ENCODE measurements at regions not wholly inside any gene's neighbourhood (a gene's known extent, or its start where the extent isn't known, plus 50 kb on each side); places are given as distances from the start of the nearest gene placed in this dataset.

GRCh38 chr3:53978386-53978785, 86.7 kb upstream of the SELENOK start:
- no peak overlapping the region for H3K27ac ChIP-seq (ENCODE audit: low read depth, low read length)
- no peak overlapping the region for H3K9ac ChIP-seq (ENCODE audit: low read length)
- H3K79me2 ChIP-seq (ENCODE audit: insufficient read depth, low read length), result no peaks in the 10 kb centered on the region
- no peak overlapping the region for H3K4me3 ChIP-seq (ENCODE audit: insufficient read depth, low read depth, low read length)
- H4K20me1 ChIP-seq (ENCODE audit: insufficient read depth, low read length), result no peaks in the 10 kb centered on the region
- Mint-ChIP-seq H3K27me3 (ENCODE audit: low read depth, unreplicated experiment) (no peaks in the 10 kb centered on the region), H3K4me3 (ENCODE audit: unreplicated experiment) (no peak overlapping the region), H3K9me3 (ENCODE audit: unreplicated experiment) (peaks cover 2% of the 10 kb centered on the region), H3K4me1 (ENCODE audit: low read depth, unreplicated experiment) (no peaks in the 10 kb centered on the region), H3K36me3 (ENCODE audit: low read depth, unreplicated experiment) (no peaks in the 10 kb centered on the region), H3K27ac (ENCODE audit: unreplicated experiment) (no peak overlapping the region)
- FAIRE-seq, result no peak
- peaks cover 2% of the 10 kb centered on the region for H3K9me3 ChIP-seq (ENCODE audit: insufficient read depth, low read depth, low read length)
- H3K4me1 ChIP-seq (ENCODE audit: insufficient read depth, low read length), result no peaks in the 10 kb centered on the region
- TF ChIP-seq EZH2 (IDR thresholded peaks at IDR 0.05; ENCODE audit: insufficient read depth, low read length) (no peak), CTCF (IDR thresholded peaks at IDR 0.05; ENCODE audit: insufficient read depth, low read depth, low read length) (no peak)
- DNase-seq (ENCODE audit: low read depth), result no peak
- no peaks in the 10 kb centered on the region for H3K36me3 ChIP-seq (ENCODE audit: insufficient read depth, low read length)
- H3K4me2 ChIP-seq (ENCODE audit: low read length), result no peak overlapping the region
- peaks cover 2% of the 10 kb centered on the region for H3K27me3 ChIP-seq (ENCODE audit: insufficient read depth, low read length)
- no peak overlapping the region for H2AFZ ChIP-seq (ENCODE audit: low read depth, low read length)

DNA sequence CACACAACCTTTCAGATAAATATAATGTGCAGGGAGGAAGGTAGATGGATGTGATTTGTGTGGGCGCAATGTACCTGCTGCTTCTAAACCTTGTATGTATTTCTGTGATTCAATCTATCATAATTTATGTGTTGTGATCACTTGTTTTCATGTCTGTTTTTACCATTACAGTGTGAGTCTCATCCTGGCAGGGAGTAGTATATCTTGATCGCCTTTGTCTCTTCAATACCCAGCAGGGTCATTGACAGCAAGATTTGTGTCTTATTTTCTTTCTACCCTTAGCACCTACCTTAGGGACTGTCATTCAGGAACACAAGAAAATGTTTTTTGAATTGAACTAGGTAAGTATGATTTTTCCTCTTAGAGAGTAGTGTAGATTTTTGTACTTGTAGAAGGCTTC, 83.7 kb upstream of the SELENOK start:
- no peaks in the 10 kb centered on the region for H3K36me3 ChIP-seq (ENCODE audit: insufficient read depth, low read length)
- no peak overlapping the region for H2AFZ ChIP-seq (ENCODE audit: low read depth, low read length)
- H3K4me3 ChIP-seq (ENCODE audit: insufficient read depth, low read depth, low read length), result no peak overlapping the region
- DNase-seq (ENCODE audit: low read depth) (no peak), FAIRE-seq (no peak)
- no peaks in the 10 kb centered on the region for H3K4me1 ChIP-seq (ENCODE audit: insufficient read depth, low read length)
- no peaks in the 10 kb centered on the region for H4K20me1 ChIP-seq (ENCODE audit: insufficient read depth, low read length)
- H3K9me3 Mint-ChIP-seq (ENCODE audit: unreplicated experiment), result peaks cover 7% of the 10 kb centered on the region
- H3K4me1 Mint-ChIP-seq (ENCODE audit: low read depth, unreplicated experiment), result no peaks in the 10 kb centered on the region
- peaks cover 2% of the 10 kb centered on the region for H3K27me3 ChIP-seq (ENCODE audit: insufficient read depth, low read length)
- H3K4me3 Mint-ChIP-seq (ENCODE audit: unreplicated experiment), result no peak overlapping the region
- no peak overlapping the region for H3K27ac ChIP-seq (ENCODE audit: low read depth, low read length)
- TF ChIP-seq EZH2 (IDR thresholded peaks at IDR 0.05; ENCODE audit: insufficient read depth, low read length), result no peak
- H3K79me2 ChIP-seq (ENCODE audit: insufficient read depth, low read length), result no peaks in the 10 kb centered on the region
- H3K27ac Mint-ChIP-seq (ENCODE audit: unreplicated experiment), result no peak overlapping the region
- H3K27me3 Mint-ChIP-seq (ENCODE audit: low read depth, unreplicated experiment), result no peaks in the 10 kb centered on the region
- H3K9me3 ChIP-seq (ENCODE audit: insufficient read depth, low read depth, low read length), result peaks cover 2% of the 10 kb centered on the region
- no peaks in the 10 kb centered on the region for H3K36me3 Mint-ChIP-seq (ENCODE audit: low read depth, unreplicated experiment)
- no peak overlapping the region for H3K4me2 ChIP-seq (ENCODE audit: low read length)
- H3K9ac ChIP-seq (ENCODE audit: low read length), result no peak overlapping the region

DNA sequence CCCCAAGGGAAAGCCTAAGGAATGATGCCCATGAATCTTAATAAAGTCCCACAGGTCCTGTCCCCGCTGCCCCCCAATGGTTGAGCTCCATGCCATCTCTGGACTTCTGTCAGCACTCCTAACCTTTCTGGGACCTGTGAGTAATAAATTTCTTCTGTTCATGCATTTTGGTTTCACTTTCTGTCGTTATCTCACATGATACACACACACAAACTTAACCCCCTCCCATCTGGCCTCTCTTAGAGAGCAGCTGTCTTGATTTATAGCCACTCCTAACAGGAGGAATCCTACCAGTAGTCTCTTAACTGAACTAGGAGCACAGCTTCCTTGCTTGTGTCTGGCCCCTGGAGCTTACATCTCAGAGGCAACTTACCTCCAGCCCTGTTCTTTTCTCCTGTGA, 82.7 kb upstream of the SELENOK start:
- H3K27me3 ChIP-seq (ENCODE audit: insufficient read depth, low read length), result no peaks in the 10 kb centered on the region
- Mint-ChIP-seq H3K4me1 (ENCODE audit: low read depth, unreplicated experiment) (no peaks in the 10 kb centered on the region), H3K36me3 (ENCODE audit: low read depth, unreplicated experiment) (no peaks in the 10 kb centered on the region), H3K27me3 (ENCODE audit: low read depth, unreplicated experiment) (no peaks in the 10 kb centered on the region), H3K27ac (ENCODE audit: unreplicated experiment) (no peak overlapping the region), H3K9me3 (ENCODE audit: unreplicated experiment) (peaks cover 7% of the 10 kb centered on the region), H3K4me3 (ENCODE audit: unreplicated experiment) (no peak overlapping the region)
- TF ChIP-seq EZH2 (IDR thresholded peaks at IDR 0.05; ENCODE audit: insufficient read depth, low read length), result no peak
- no peak for TF ChIP-seq CTCF (IDR thresholded peaks at IDR 0.05; ENCODE audit: insufficient read depth, low read depth, low read length)
- no peak overlapping the region for H2AFZ ChIP-seq (ENCODE audit: low read depth, low read length)
- no peak overlapping the region for H3K4me3 ChIP-seq (ENCODE audit: insufficient read depth, low read depth, low read length)
- no peak for DNase-seq (ENCODE audit: low read depth)
- H3K9ac ChIP-seq (ENCODE audit: low read length), result no peak overlapping the region
- H3K4me1 ChIP-seq (ENCODE audit: insufficient read depth, low read length), result no peaks in the 10 kb centered on the region
- H3K27ac ChIP-seq (ENCODE audit: low read depth, low read length), result no peak overlapping the region
- H3K36me3 ChIP-seq (ENCODE audit: insufficient read depth, low read length), result no peaks in the 10 kb centered on the region
- no peak for FAIRE-seq
- no peaks in the 10 kb centered on the region for H4K20me1 ChIP-seq (ENCODE audit: insufficient read depth, low read length)
- H3K79me2 ChIP-seq (ENCODE audit: insufficient read depth, low read length), result no peaks in the 10 kb centered on the region
- peaks cover 2% of the 10 kb centered on the region for H3K9me3 ChIP-seq (ENCODE audit: insufficient read depth, low read depth, low read length)
- no peak overlapping the region for H3K4me2 ChIP-seq (ENCODE audit: low read length)

All from astrocyte (in vitro differentiated cells and primary cell).